ENCODE measurements at regions not wholly inside any gene's neighbourhood (a gene's known extent, or its start where the extent isn't known, plus 50 kb on each side); places are given as distances from the start of the nearest gene placed in this dataset.

DNA sequence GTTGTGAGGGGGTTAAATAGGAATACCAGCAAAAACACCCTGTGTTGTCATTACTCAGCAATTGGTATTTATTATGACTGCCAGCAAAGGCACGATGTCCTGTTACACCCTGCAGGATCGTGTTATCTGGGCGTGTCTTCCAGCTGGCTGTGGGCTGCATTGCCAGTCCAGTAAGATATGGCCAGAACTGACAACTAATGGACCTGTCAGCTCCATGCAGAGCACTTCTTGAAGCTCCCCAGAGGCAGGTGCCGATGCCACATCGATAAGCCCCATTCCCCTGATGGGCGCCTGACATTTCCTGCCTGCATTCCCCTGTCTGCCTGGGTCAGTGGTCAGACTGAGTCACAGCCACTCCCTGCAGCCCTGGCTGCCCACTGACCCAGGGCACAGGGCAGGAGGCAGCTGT, 79.7 kb upstream of the RASGRF1 start:
- TF ChIP-seq, protein P1, sequence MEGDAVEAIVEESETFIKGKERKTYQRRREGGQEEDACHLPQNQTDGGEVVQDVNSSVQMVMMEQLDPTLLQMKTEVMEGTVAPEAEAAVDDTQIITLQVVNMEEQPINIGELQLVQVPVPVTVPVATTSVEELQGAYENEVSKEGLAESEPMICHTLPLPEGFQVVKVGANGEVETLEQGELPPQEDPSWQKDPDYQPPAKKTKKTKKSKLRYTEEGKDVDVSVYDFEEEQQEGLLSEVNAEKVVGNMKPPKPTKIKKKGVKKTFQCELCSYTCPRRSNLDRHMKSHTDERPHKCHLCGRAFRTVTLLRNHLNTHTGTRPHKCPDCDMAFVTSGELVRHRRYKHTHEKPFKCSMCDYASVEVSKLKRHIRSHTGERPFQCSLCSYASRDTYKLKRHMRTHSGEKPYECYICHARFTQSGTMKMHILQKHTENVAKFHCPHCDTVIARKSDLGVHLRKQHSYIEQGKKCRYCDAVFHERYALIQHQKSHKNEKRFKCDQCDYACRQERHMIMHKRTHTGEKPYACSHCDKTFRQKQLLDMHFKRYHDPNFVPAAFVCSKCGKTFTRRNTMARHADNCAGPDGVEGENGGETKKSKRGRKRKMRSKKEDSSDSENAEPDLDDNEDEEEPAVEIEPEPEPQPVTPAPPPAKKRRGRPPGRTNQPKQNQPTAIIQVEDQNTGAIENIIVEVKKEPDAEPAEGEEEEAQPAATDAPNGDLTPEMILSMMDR (conservative IDR thresholded peaks at IDR 0.05): no peak
- no peak for TF ChIP-seq EZH2 (IDR thresholded peaks at IDR 0.05; ENCODE audit: low read depth)
